Karpas-422 (cell line): ENCODE measurements at regions not wholly inside any gene's neighbourhood (a gene's known extent, or its start where the extent isn't known, plus 50 kb on each side); places are given as distances from the start of the nearest gene placed in this dataset.

ENCODE experiments used
- DNase-seq: peaks from one replicate; pipeline ENCODE4 v3.0.0-alpha.2; 2015
- H2AFZ ChIP-seq: fragments of 200-600 bp; sonication (generic); 2 replicates; pipeline ENCODE4 v1.6.1; 2014; ENCODE audit warnings: antibody characterized with exemption, low read length, mixed read lengths
- H3K27ac ChIP-seq: fragments of 200-600 bp; sonication (generic); 2 replicates; pipeline ENCODE4 v1.5.1; 2014; ENCODE audit warnings: mild to moderate bottlenecking, low read length, moderate library complexity
- H3K27me3 ChIP-seq: fragments of 200-600 bp; sonication (generic); 2 replicates; pipeline ENCODE4 v1.6.1; 2014; ENCODE audit warnings: low read length, mixed read lengths
- H3K36me3 ChIP-seq: fragments of 200-600 bp; sonication (generic); 2 replicates; pipeline ENCODE4 v1.6.1; 2014; ENCODE audit warnings: low read length, mixed read lengths; ENCODE audit not compliant: insufficient read depth
- H3K4me1 ChIP-seq: fragments of 200-600 bp; sonication (generic); 2 replicates; pipeline ENCODE4 v1.6.1; 2014; ENCODE audit warnings: mild to moderate bottlenecking, low read length, mixed read lengths
- H3K4me2 ChIP-seq: fragments of 200-600 bp; sonication (generic); 2 replicates; pipeline ENCODE4 v1.6.1; 2014; ENCODE audit warnings: low read length, low read depth, mild to moderate bottlenecking; ENCODE audit not compliant: poor library complexity, severe bottlenecking
- H3K4me3 ChIP-seq: fragments of 200-600 bp; sonication (generic); 2 replicates; pipeline ENCODE4 v1.5.1; 2014; ENCODE audit warnings: mild to moderate bottlenecking, antibody characterized with exemption, low read length, mixed read lengths
- H3K79me2 ChIP-seq: fragments of 200-600 bp; sonication (generic); 2 replicates; pipeline ENCODE4 v1.6.1; 2014; ENCODE audit warnings: mild to moderate bottlenecking, low read length, mixed read lengths
- H3K9ac ChIP-seq: fragments of 200-600 bp; sonication (generic); 2 replicates; pipeline ENCODE4 v1.6.0; 2014; ENCODE audit warnings: low read length
- H3K9me2 ChIP-seq: fragments of 200-600 bp; sonication (generic), shearing (Covaris generic); replicated peaks from 2 replicates; pipeline ENCODE4 v1.6.0; 2014; ENCODE audit warnings: mild to moderate bottlenecking, low read length, moderate library complexity; ENCODE audit not compliant: insufficient read depth
- H3K9me3 ChIP-seq: fragments of 300-700, 200-600 bp; sonication (generic); 2 replicates; pipeline ENCODE4 v1.6.1; 2014; ENCODE audit warnings: low read length, mixed read lengths
- H4K20me1 ChIP-seq: fragments of 200-600 bp; sonication (generic); 2 replicates; pipeline ENCODE4 v1.6.1; 2014; ENCODE audit warnings: mild to moderate bottlenecking, antibody characterized with exemption, low read length, low read depth; ENCODE audit not compliant: insufficient read depth

DNA sequence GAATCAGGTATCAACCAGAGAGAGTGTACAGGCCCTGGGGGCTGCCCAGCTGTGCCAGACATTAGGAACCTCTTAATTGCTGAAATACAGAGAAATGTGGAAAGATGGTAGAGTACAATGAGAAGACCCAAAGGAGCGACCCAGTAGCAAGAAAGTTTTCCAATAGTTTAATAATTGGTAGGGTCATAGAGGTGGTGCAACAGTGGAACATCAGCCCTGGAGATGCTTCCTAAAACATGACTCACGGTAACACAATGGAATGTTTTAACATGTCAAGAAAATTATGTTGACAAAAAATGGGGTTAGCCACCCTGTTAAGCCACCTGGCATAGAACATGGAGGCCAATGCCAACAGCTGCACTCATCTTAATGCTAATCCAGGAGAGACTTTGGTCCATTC, 284.1 kb downstream of the ELAVL2 start:
- H3K4me3 ChIP-seq: no peak overlapping the region
- no peaks in the 10 kb centered on the region for H3K79me2 ChIP-seq
- no peaks in the 10 kb centered on the region for H4K20me1 ChIP-seq
- H3K27ac ChIP-seq: peak overlapping the region; percentile 14; the same call in 1 of the 2 replicates
- no peaks in the 10 kb centered on the region for H3K36me3 ChIP-seq
- H3K9me3 ChIP-seq: no peaks in the 10 kb centered on the region
- DNase-seq: no peak
- H3K4me2 ChIP-seq: no peak overlapping the region
- H3K27me3 ChIP-seq: no peaks in the 10 kb centered on the region
- H2AFZ ChIP-seq: peak overlapping the region; percentile 83
- H3K4me1 ChIP-seq: peaks cover 64% of the 10 kb centered on the region
- H3K9ac ChIP-seq: no peak overlapping the region
- H3K9me2 ChIP-seq: no peaks in the 10 kb centered on the region

- Histone ChIP-seq H3K4me2 (no peak overlapping the region), H3K27ac (no peak overlapping the region), H2AFZ (peak overlapping the region; percentile 80), H3K27me3 (no peaks in the 10 kb centered on the region), H3K9ac (no peak overlapping the region), H3K36me3 (no peaks in the 10 kb centered on the region), H3K9me3 (no peaks in the 10 kb centered on the region), H4K20me1 (no peaks in the 10 kb centered on the region), H3K9me2 (no peaks in the 10 kb centered on the region), H3K4me1 (peaks cover 59% of the 10 kb centered on the region), H3K4me3 (no peak overlapping the region), H3K79me2 (no peaks in the 10 kb centered on the region)
- DNase-seq: no peak
Measured at GRCh38 chr9:23542438-23542837, 283.6 kb downstream of the ELAVL2 start.

- no peak for DNase-seq
- H3K4me1 ChIP-seq: peaks cover 55% of the 10 kb centered on the region
- no peak overlapping the region for H3K4me2 ChIP-seq
- peak overlapping the region; percentile 9; the same call in 1 of the 2 replicates for H3K27ac ChIP-seq
- no peak overlapping the region for H3K9ac ChIP-seq
- H3K79me2 ChIP-seq: no peaks in the 10 kb centered on the region
- no peaks in the 10 kb centered on the region for H3K36me3 ChIP-seq
- H3K27me3 ChIP-seq: no peaks in the 10 kb centered on the region
- no peaks in the 10 kb centered on the region for H3K9me3 ChIP-seq
- peak overlapping the region; percentile 80 for H2AFZ ChIP-seq
- H3K9me2 ChIP-seq: no peaks in the 10 kb centered on the region
- no peak overlapping the region for H3K4me3 ChIP-seq
- no peaks in the 10 kb centered on the region for H4K20me1 ChIP-seq
Measured at GRCh38 chr9:23542927-23543326, 283.1 kb downstream of the ELAVL2 start.

DNA sequence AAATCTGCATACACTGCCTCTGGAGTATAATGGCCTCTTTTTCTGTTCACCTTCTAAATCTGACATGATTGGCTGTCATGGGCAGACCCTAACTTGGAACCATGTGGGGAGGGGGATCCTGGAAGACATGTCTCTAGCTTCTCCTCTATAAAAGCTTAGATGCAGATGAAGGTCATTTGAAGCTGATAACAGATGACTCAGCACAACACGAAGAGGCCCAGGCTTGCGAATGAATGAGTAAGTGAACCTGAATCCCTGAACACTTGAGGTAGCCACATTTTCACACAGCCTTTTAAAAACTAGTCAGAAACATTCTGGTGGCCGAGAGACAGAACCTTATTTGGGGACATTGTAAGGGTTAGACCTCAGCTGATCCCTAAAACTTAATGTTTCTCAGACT, 282.6 kb downstream of the ELAVL2 start:
- H3K27ac ChIP-seq: peak overlapping the region; percentile 9; the same call in 1 of the 2 replicates
- H3K4me2 ChIP-seq: no peak overlapping the region
- peak overlapping the region; percentile 80 for H2AFZ ChIP-seq
- H3K4me1 ChIP-seq: peaks cover 50% of the 10 kb centered on the region
- H3K36me3 ChIP-seq: no peaks in the 10 kb centered on the region
- no peak for DNase-seq
- no peaks in the 10 kb centered on the region for H3K79me2 ChIP-seq
- H3K9me3 ChIP-seq: no peaks in the 10 kb centered on the region
- no peaks in the 10 kb centered on the region for H4K20me1 ChIP-seq
- H3K9me2 ChIP-seq: no peaks in the 10 kb centered on the region
- H3K9ac ChIP-seq: no peak overlapping the region
- H3K4me3 ChIP-seq: no peak overlapping the region
- H3K27me3 ChIP-seq: no peaks in the 10 kb centered on the region

DNA sequence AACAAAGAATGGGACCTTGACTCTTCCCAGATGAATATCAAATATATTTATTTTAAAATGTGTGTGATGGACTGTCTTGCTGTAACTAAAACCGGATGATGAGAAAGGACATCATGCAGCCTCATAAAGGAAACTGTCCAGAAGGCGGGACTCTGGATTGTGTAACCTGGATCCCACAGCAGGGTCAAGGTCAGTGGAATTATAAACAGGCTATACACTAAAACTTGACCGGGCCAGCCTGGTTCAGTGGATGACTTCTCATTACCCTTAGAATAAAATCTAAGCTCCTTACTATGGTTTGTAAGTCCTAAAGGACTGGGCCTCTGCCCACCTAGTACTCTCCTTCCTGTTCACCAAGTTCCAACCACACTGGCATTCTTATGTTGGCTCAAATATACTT, 280.3 kb downstream of the ELAVL2 start:
- Histone ChIP-seq H3K27ac (no peak overlapping the region), H3K9ac (no peak overlapping the region), H3K4me1 (peaks cover 38% of the 10 kb centered on the region), H3K27me3 (no peaks in the 10 kb centered on the region), H3K36me3 (no peaks in the 10 kb centered on the region), H3K4me3 (no peak overlapping the region), H4K20me1 (no peaks in the 10 kb centered on the region), H3K79me2 (no peaks in the 10 kb centered on the region), H3K9me3 (no peaks in the 10 kb centered on the region), H2AFZ (0 out of 2 replicates have a peak overlapping the region, but pooled peaks have one; percentile 12), H3K4me2 (no peak overlapping the region), H3K9me2 (no peaks in the 10 kb centered on the region)
- DNase-seq: no peak

- Histone ChIP-seq H3K27me3 (no peaks in the 10 kb centered on the region), H3K27ac (no peak overlapping the region)
Measured at GRCh38 chr9:23551311-23551721, 274.7 kb downstream of the ELAVL2 start.

GRCh38 chr9:23551929-23552707, 273.9 kb downstream of the ELAVL2 start:
- Histone ChIP-seq H3K79me2 (no peaks in the 10 kb centered on the region), H2AFZ (peak overlapping the region; percentile 37; the same call in 1 of the 2 replicates), H3K36me3 (no peaks in the 10 kb centered on the region), H3K4me2 (peak overlapping the region; percentile 25), H3K4me1 (peaks cover 54% of the 10 kb centered on the region), H3K9me2 (no peaks in the 10 kb centered on the region), H3K9ac (0 out of 2 replicates have a peak overlapping the region, but pooled peaks have one; percentile 3), H3K4me3 (no peak overlapping the region), H4K20me1 (no peaks in the 10 kb centered on the region), H3K9me3 (no peaks in the 10 kb centered on the region), H3K27ac (no peak overlapping the region), H3K27me3 (no peaks in the 10 kb centered on the region)
- peak; percentile 59 for DNase-seq

More at GRCh38 chr9:23551311-23551721, 274.7 kb downstream of the ELAVL2 start:
- no peak overlapping the region for H3K4me3 ChIP-seq
- peak overlapping the region; percentile 27; the same call in 1 of the 2 replicates for H2AFZ ChIP-seq
- 0 out of 2 replicates have a peak overlapping the region, but pooled peaks have one; percentile 3 for H3K9ac ChIP-seq
- H4K20me1 ChIP-seq: no peaks in the 10 kb centered on the region
- H3K4me2 ChIP-seq: peak overlapping the region; percentile 25
- H3K9me2 ChIP-seq: no peaks in the 10 kb centered on the region
- peaks cover 54% of the 10 kb centered on the region for H3K4me1 ChIP-seq
- no peaks in the 10 kb centered on the region for H3K36me3 ChIP-seq
- no peaks in the 10 kb centered on the region for H3K9me3 ChIP-seq
- no peak for DNase-seq
- no peaks in the 10 kb centered on the region for H3K79me2 ChIP-seq

DNA sequence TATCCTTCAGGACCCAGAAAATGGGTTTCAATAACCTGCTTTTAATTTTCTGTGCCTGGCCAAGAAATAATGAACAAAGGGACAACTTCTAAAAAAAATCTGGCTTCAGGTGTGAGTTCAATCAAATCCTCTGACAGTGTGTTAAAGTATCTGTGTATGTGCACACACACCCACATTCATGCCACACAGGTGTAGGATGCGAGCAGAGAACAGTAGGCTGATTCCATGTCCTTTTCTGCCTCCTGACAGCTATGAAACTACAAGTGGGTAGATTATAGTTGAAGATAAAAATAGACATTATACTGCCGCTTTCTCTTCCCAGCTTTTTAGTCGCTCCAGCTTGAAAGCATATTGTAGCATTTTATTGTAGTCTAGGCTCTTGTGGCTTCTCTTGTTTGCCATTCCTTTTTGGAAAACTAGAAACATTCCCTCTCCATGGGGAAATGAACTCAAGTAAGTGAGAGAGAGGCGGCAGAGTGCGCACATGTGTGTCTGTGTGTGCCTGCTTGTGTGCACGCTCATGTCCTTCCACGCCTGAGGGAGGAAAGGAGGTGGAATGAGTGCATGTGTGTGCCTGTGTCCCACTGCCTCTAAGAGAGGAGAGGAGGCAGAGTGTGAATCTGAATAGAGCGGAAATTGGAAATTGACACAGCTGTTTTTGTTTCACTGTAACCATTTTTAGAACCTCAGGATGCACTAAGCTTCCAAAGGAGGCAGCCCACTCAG, 273.0 kb downstream of the ELAVL2 start:
- H3K9me2 ChIP-seq: no peaks in the 10 kb centered on the region
- H4K20me1 ChIP-seq: no peaks in the 10 kb centered on the region
- no peak overlapping the region for H3K4me2 ChIP-seq
- peaks cover 54% of the 10 kb centered on the region for H3K4me1 ChIP-seq
- no peak overlapping the region for H3K27ac ChIP-seq
- H3K4me3 ChIP-seq: no peak overlapping the region
- no peaks in the 10 kb centered on the region for H3K79me2 ChIP-seq
- no peaks in the 10 kb centered on the region for H3K9me3 ChIP-seq
- no peaks in the 10 kb centered on the region for H3K36me3 ChIP-seq
- H2AFZ ChIP-seq: 0 out of 2 replicates have a peak overlapping the region, but pooled peaks have one; percentile 37
- no peak overlapping the region for H3K9ac ChIP-seq
- DNase-seq: no peak
- H3K27me3 ChIP-seq: no peaks in the 10 kb centered on the region
